Keratinocyte (primary cell): ENCODE measurements at regions not wholly inside any gene's neighbourhood (a gene's known extent, or its start where the extent isn't known, plus 50 kb on each side); places are given as distances from the start of the nearest gene placed in this dataset.
A peak's percentile ranks its signal among the peaks of the same experiment; 100 is the strongest.

ENCODE experiments used
- DNase-seq: peaks from one replicate; pipeline ENCODE4 v3.0.0-alpha.2; 2011; ENCODE audit warnings: low read depth, missing footprints, low spot score
- FAIRE-seq: peaks from 2 replicates; lab custom pipeline; 2011; peaks lifted over from hg19 to GRCh38; lab: Jason Lieb, UNC
- H2AFZ ChIP-seq: 2 replicates; pipeline ENCODE4 v1.6.0; 2012; ENCODE audit warnings: low read length, control low read depth, inconsistent platforms; ENCODE audit not compliant: control insufficient read depth
- H3K27ac ChIP-seq: 2 replicates; pipeline ENCODE4 v1.5.1; 2011; ENCODE audit warnings: low read length; ENCODE audit not compliant: control insufficient read depth, insufficient read depth
- H3K27me3 ChIP-seq: 3 replicates; pipeline ENCODE4 v1.6.0; 2011; ENCODE audit warnings: low read length; ENCODE audit not compliant: control insufficient read depth, insufficient read depth; ENCODE audit errors: extremely low read depth
- H3K36me3 ChIP-seq, 2 experiments: 2 replicates in 1 of 2; 3 replicates in 1 of 2; pipeline ENCODE4 v1.5.1; 2011; ENCODE audit warnings: low read length in 2 of 2, mild to moderate bottlenecking in 1 of 2; ENCODE audit not compliant: control insufficient read depth in 2 of 2, insufficient read depth in 2 of 2; ENCODE audit errors: extremely low read depth in 1 of 2
- H3K4me1 ChIP-seq: 3 replicates; pipeline ENCODE4 v1.5.1; 2011; ENCODE audit warnings: low read length; ENCODE audit not compliant: control insufficient read depth, insufficient read depth; ENCODE audit errors: extremely low read depth
- H3K4me2 ChIP-seq: 3 replicates; pipeline ENCODE4 v1.6.0; 2011; ENCODE audit warnings: low read depth, low read length; ENCODE audit not compliant: control insufficient read depth, insufficient read depth; ENCODE audit errors: extremely low read depth
- H3K4me3 ChIP-seq, 3 experiments: fragments of 200-600 bp in 1 of 3; sonication (generic) in 1 of 3; 2 replicates in 2 of 3; 3 replicates in 1 of 3; pipeline ENCODE4 v1.5.1; 2011 to 2016; ENCODE audit warnings: low read length in 3 of 3, mild to moderate bottlenecking in 3 of 3, control low read depth in 2 of 3, inconsistent platforms in 1 of 3, low read depth in 1 of 3, mixed read lengths in 1 of 3, mixed run types in 1 of 3, moderate library complexity in 1 of 3; ENCODE audit not compliant: control insufficient read depth in 2 of 3, insufficient read depth in 2 of 3; ENCODE audit errors: extremely low read depth in 1 of 3
- H3K79me2 ChIP-seq: 2 replicates; pipeline ENCODE4 v1.6.0; 2012; ENCODE audit warnings: low read length; ENCODE audit not compliant: control insufficient read depth, insufficient read depth
- H3K9ac ChIP-seq: 3 replicates; pipeline ENCODE4 v1.6.0; 2011; ENCODE audit warnings: low read length; ENCODE audit not compliant: control insufficient read depth, insufficient read depth; ENCODE audit errors: extremely low read depth
- H3K9me1 ChIP-seq: 3 replicates; pipeline ENCODE4 v1.6.0; 2011; ENCODE audit warnings: low read length; ENCODE audit not compliant: control insufficient read depth, insufficient read depth; ENCODE audit errors: extremely low read depth
- H3K9me3 ChIP-seq: 2 replicates; pipeline ENCODE4 v1.5.1; 2012; ENCODE audit warnings: low read depth, low read length; ENCODE audit not compliant: control insufficient read depth
- H4K20me1 ChIP-seq: 3 replicates; pipeline ENCODE4 v1.6.0; 2011; ENCODE audit warnings: low read length; ENCODE audit not compliant: control insufficient read depth, insufficient read depth; ENCODE audit errors: extremely low read depth
- EZH2 ChIP-seq: IDR thresholded peaks from one replicate; pipeline ENCODE4 v1.6.1; 2012; ENCODE audit warnings: inconsistent platforms, mild to moderate bottlenecking, low read length, moderate library complexity
- dilution Hi-C: fragments of 300-500 bp; cut with MboI; formaldehyde crosslinking; loops from one replicate; pipeline ENCODE4 v1.7.0; 2020; ENCODE audit warnings: low sequenced_read_pairs; ENCODE audit not compliant: extremely low pct_ligation_motif_present
- TF ChIP-seq, protein P1 (sequence below), 3 experiments: IDR thresholded peaks in 1 of 3; conservative IDR thresholded peaks in 1 of 3; optimal IDR thresholded peaks in 1 of 3; 2 replicates in 2 of 3; 3 replicates in 1 of 3; pipeline versions ENCODE3 to v1.5.1; 2011; ENCODE audit warnings: low read length in 3 of 3, mild to moderate bottlenecking in 3 of 3, moderate library complexity in 2 of 3, control low read depth in 1 of 3, inconsistent platforms in 1 of 3; ENCODE audit not compliant: insufficient read depth in 2 of 3; ENCODE audit errors: extremely low read depth in 1 of 3

DNA sequence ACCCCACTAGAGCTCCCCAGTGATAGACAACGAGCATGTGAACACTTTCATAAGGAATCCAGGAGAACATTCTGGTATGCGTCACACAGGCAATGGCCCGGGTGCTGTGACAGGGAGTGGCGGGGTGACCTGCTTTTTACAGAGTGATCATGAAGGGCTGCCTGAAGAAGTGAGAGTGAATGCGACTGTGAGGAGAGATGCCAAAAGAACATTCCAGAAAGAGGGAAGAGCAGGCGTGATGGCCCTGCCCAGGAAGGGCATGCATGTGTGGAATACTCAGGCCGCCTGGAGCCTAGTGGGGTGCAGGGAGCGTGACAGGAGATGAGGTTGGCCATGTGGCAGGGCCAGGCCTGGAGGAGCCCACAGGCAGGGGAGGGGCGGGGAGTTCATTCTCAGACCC is 53.8 kb downstream of the FZD10 start:
- Histone ChIP-seq H3K36me3 (no peaks in the 10 kb centered on the region), H3K4me3 (no peak overlapping the region), H4K20me1 (no peaks in the 10 kb centered on the region), H3K4me1 (peaks cover 22% of the 10 kb centered on the region), H3K79me2 (no peaks in the 10 kb centered on the region), H3K9ac (no peak overlapping the region), H3K9me1 (no peaks in the 10 kb centered on the region), H2AFZ (no peak overlapping the region), H3K27me3 (no peaks in the 10 kb centered on the region), H3K9me3 (no peaks in the 10 kb centered on the region), H3K27ac (no peak overlapping the region), H3K4me2 (peak overlapping the region; percentile 6)
- FAIRE-seq (peak; percentile 36), DNase-seq (no peak)
- TF ChIP-seq EZH2, result no peak
- TF ChIP-seq, protein P1, sequence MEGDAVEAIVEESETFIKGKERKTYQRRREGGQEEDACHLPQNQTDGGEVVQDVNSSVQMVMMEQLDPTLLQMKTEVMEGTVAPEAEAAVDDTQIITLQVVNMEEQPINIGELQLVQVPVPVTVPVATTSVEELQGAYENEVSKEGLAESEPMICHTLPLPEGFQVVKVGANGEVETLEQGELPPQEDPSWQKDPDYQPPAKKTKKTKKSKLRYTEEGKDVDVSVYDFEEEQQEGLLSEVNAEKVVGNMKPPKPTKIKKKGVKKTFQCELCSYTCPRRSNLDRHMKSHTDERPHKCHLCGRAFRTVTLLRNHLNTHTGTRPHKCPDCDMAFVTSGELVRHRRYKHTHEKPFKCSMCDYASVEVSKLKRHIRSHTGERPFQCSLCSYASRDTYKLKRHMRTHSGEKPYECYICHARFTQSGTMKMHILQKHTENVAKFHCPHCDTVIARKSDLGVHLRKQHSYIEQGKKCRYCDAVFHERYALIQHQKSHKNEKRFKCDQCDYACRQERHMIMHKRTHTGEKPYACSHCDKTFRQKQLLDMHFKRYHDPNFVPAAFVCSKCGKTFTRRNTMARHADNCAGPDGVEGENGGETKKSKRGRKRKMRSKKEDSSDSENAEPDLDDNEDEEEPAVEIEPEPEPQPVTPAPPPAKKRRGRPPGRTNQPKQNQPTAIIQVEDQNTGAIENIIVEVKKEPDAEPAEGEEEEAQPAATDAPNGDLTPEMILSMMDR (optimal IDR thresholded peaks at IDR 0.05 in 1 of 3, IDR thresholded peaks at IDR 0.05 in 1 of 3, conservative IDR thresholded peaks at IDR 0.05 in 1 of 3; ENCODE audit: extremely low read depth in 1 of 3, insufficient read depth in 2 of 3, low read length in 3 of 3), result no peak
- dilution Hi-C loops, result no loop called here

DNA sequence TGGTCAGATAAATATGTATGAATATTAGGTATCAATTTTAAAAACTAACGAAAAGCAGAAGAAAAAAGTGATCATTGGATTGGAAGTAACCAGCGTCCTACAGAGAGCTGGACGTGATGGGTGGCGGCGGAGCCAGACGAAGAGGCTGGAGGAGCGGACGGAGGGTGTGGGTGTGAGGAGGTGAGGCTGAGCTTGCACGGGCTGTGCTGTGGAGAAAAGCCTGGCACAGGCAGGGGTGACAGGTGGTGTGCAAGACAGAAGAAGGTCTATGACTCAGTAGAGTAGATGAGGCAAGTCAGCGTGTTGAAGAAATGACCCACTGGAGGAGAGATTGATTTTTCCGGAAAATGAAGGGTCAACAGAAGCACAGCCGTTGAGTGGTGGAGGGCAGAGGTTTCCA is 56.4 kb downstream of the FZD10 start:
- H2AFZ ChIP-seq, result no peak overlapping the region
- DNase-seq (no peak), FAIRE-seq (no peak)
- H3K36me3 ChIP-seq, result no peaks in the 10 kb centered on the region
- H3K4me3 ChIP-seq, result no peak overlapping the region
- peaks cover 20% of the 10 kb centered on the region for H3K4me1 ChIP-seq
- dilution Hi-C loops, result no loop called here
- H3K79me2 ChIP-seq, result no peaks in the 10 kb centered on the region
- no peak for TF ChIP-seq EZH2
- TF ChIP-seq, protein P1 (optimal IDR thresholded peaks at IDR 0.05 in 1 of 3, IDR thresholded peaks at IDR 0.05 in 1 of 3, conservative IDR thresholded peaks at IDR 0.05 in 1 of 3; ENCODE audit: extremely low read depth in 1 of 3, insufficient read depth in 2 of 3, low read length in 3 of 3), result no peak
- H3K27ac ChIP-seq, result no peak overlapping the region
- H3K9me1 ChIP-seq, result no peaks in the 10 kb centered on the region
- H3K27me3 ChIP-seq, result no peaks in the 10 kb centered on the region
- H4K20me1 ChIP-seq, result no peaks in the 10 kb centered on the region
- H3K9ac ChIP-seq, result no peak overlapping the region
- H3K4me2 ChIP-seq, result no peak overlapping the region
- H3K9me3 ChIP-seq, result no peaks in the 10 kb centered on the region
